AG08395 (cell line): ENCODE measurements at regions not wholly inside any gene's neighbourhood (a gene's known extent, or its start where the extent isn't known, plus 50 kb on each side); places are given as distances from the start of the nearest gene placed in this dataset.

Experiments used
- DNase-seq: peaks from one replicate; pipeline ENCODE4 v3.0.0; 2012; ENCODE audit warnings: mixed read lengths, low spot score

DNA sequence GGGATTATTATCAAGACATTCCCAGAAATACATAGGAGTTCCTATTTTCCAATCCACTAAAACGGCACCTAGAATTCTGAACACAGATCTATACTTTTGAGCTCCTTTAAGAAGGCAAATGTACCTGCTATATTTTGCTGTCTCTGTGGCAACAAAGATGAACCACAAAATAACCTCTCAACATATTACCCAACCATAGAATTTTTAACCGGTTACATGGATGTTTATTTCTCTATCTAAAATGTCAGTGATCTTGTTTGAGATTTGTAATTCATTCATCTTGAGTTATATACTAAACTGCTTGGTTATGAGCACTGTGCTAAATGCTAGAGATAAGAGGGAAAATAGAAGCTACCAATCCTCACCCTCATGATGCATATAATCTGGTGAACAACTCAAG lies 117.5 kb upstream of the HMGCLL1 start:
- DNase-seq: no peak

- no peak for DNase-seq
Measured at GRCh38 chr6:55696041-55696440, 117.0 kb upstream of the HMGCLL1 start.

DNA sequence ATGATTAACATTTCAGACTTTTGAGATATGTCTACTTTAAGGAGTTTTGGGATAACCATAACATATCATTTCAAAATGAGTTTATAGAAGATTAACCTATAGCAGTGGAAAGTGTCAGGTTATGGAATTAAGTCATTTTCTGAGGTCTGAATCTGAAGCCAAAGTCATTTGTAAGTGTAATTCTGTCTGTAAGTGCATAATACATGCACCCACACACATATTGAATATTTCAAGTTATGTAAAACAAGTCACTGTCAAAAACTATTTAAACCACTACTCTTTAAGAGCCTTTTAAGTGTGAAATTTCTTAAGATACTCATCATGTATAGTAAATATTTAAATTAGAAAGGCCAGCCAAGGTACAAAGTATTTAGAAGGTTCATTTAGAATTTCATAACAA lies 115.8 kb upstream of the HMGCLL1 start:
- no peak for DNase-seq

DNA sequence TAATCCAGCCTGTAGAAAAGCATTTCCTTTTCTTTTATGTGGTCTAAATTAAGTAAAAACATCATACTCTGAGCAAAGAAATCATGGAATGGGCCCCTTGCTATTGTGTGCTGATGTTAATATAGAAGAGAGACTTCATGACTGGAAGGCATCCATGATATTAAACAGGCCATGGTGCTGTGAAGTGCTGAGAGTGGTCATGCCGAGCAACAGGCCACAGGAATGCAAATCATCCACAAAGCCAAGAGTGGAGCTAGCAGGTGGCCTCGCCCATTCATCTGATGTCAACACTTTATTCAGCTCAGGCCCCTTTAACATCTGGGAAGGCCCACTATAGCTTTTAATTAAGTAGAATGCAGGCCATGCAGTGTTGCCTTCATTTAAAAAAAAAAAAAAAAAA lies 115.2 kb upstream of the HMGCLL1 start:
- DNase-seq: peak; percentile 21

- DNase-seq: no peak
Measured at GRCh38 chr6:55679503-55679902, 100.5 kb upstream of the HMGCLL1 start.

DNA sequence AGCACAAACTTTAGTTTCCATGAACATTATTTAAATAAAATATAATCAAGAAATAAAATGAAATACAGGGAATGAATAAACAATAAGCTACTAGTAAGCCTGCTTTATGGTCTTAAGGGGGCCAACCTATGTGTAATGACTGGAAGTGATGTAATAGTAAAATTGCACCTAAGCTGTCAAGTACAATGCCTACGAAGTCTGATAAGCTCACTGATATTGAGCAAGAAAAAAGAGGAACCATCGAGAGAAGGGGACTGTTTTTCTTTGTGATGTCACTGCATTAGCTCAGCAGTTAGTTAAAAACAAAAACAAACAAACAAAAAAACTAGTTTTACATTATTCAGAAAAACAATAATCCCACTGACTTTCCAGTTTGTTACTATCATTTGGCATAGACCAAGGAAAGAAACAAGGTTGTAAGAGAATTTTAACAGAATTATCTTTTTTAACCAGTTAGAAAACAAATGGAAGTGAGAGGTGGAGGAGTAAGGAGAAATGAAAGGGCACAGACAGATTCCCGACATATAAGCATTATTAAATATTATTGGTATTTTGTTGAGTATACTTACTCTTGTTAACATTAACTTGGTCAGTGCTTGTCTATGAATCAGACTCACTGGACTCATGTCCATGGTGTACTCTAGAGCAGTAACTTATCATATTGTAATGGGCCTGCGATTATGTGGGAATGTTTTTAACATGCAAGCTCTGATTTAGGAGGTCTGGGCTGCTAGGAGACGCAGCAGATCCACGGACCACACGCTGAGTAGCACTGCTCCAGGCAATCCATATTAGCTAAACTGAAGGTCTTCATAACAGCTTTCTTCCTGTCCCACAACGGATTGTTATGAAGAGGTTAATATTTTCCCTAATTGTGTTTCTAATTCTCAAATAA lies 99.6 kb upstream of the HMGCLL1 start:
- DNase-seq: no peak

GRCh38 chr6:55676736-55677135 lies 97.7 kb upstream of the HMGCLL1 start:
- DNase-seq: no peak

- DNase-seq: no peak
Measured at GRCh38 chr6:55675941-55676340, 96.9 kb upstream of the HMGCLL1 start.

DNA sequence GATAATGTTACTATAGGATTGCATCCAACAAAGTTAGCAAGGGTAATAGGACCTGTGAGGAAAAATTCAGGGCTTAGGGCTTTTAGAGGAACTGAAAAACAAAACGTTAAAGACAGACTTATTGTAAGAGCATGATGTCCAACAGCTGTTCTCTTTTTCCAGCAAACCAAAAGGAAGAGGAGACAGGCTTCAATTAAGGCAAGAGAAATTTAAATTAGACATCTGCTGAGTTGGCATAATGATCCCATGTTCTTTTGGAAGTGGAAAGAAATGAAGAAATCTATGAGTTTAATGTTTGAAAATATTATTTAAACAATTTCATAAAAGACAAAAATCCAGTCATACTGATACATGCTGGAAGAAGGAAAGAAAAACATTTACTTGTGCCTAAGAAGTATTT lies 95.7 kb upstream of the HMGCLL1 start:
- DNase-seq: no peak

GRCh38 chr6:55670850-55671413 lies 91.9 kb upstream of the HMGCLL1 start:
- DNase-seq: no peak

DNA sequence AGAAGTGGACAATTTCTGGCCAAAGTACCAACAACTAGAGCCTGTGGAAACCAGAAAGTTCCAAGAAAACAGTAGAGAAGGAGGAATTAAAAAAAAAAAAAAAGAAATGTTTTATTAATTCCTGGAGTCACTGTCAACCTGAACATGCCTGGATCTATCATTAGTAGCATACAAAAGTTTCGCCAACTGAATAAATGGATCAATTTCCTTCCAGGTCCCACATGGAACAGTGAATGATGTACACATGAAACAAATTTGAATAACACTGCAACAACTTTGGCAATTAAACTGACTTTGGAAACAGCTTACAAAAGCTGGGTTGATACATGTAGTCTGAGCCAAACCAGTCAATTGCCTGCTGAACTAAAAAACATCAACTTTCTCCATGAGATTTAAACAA lies 90.0 kb upstream of the HMGCLL1 start:
- no peak for DNase-seq

DNA sequence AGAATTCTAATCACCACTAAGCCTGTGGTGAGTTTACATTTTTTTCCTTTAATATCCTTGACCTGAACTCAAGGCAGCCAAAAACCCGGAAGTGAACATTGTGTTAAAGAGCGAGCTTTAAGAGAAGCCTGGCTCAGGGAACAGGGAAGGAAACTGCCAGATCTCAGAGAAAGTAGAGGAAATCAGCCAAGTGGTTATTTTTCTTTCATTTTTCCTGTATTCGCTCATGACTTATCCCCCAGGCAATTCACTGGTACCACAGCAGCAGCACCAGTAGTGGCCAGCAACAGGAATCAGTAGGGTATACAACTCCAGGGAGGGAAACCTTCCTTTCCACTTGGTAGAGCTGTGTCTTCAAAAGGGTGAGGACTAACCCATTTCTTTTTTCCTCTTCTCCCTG lies 89.6 kb upstream of the HMGCLL1 start:
- no peak for DNase-seq

GRCh38 chr6:55667341-55667740 lies 88.3 kb upstream of the HMGCLL1 start:
- no peak for DNase-seq

DNA sequence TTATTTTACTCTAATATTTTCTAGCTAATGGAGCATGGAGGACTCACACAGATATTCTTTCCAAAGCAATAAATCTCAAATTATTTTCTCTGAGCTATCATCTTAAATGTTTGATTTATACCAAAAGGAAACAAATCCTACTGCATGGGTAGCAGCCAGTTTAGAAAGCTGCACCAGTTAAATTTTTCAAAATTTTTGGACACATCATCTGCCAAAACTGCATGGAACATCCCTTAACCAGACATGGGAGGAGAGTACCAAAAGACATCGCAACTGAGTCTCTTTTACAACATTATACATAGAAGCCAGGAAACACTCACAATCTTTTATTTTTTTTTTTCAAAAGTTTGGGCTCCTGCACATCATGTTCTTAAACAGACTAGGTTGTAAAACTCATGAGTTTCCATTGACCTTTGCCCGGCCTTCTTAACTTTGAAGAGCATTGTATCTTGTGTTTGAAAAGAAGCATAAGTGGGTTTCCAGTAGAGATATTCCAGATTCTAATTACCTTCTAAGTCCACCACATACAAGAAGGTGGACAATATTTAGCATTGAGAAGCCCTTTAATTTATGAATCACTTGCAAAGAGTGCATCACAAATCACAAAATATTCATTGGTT lies 87.7 kb upstream of the HMGCLL1 start:
- DNase-seq: no peak

GRCh38 chr6:55666037-55666436 lies 87.0 kb upstream of the HMGCLL1 start:
- DNase-seq: no peak

DNA sequence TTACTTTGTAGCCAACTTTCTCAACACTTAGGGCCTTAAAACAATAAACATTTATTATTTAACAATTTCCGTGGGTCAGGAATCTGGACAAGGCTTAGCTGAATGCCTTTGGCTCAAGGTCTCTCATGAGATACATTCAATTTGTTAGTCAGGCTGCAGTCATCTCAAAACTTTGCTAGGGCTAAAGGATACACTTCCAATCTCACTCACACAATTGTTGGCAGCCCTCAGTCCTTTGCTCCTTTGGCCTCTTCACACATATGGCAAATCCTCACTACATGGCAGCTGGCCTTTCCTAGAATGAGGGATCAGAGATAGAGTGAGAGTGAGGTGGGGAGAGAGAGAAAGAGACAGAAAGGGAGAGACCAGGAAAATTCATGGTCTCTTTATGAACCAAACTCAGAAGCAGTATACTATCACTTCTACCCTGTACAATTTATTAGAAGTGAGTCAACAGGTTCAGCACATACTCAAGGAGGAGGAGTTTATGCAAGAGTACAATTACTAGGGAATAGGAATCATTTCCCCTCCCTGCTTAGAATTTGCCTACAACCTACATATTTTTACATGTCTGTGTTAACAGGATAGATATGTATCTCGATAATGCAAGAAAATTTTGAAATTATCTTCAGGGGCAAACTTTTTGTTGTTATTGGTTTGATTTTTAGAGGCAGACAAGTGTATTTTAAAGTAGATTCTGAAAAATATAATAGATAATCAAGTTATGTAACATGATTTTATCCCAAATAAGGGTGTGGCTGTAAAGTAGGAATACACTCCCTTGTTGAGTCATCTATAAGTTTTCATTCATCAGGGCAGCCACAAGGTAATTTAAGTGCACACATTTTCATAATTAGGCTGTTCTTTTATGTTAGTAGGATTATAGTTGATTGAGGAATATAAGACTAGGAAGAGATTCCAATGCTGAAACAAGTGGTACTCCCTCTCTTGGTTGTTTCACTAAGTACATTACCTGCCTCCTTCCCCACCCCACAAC lies 85.9 kb upstream of the HMGCLL1 start:
- no peak for DNase-seq

- DNase-seq: no peak
Measured at GRCh38 chr6:55663914-55664313, 84.9 kb upstream of the HMGCLL1 start.

DNA sequence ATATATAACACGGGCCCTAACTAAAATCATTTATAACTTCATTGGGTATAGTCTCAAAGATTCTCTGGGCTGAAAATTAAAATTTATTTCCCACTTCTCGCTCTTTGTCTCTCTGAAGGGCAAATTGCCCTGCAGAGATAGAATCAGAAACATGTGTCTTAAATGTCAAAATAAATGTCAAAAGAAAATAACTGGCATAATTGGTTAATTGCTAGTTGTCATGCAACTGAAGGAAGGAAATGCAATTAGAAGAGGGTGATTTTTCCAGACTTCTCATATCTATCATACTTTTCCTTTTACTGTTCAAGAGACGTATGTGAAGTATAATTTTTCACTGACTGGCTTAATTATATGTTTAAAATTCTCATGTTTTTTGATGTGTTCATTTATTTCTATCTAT lies 80.3 kb upstream of the HMGCLL1 start:
- no peak for DNase-seq

DNA sequence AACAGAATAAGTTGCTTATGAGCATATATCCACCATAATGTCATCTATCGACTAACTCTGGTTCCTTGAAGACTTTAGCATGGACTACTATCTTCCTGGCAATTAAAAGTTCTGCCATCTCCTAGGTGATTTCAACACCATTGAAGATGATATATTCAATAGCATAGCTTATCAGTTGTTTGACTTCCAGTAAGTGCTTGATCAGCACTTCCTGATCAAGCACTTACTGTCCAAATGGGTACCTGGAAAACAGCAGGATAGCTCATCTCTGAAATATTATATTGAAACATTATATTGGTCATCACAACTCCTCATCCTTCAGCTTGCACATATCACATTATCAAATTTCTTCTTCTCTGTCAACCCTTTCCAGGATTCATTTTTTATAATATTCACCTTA lies 75.5 kb upstream of the HMGCLL1 start:
- DNase-seq: no peak

DNA sequence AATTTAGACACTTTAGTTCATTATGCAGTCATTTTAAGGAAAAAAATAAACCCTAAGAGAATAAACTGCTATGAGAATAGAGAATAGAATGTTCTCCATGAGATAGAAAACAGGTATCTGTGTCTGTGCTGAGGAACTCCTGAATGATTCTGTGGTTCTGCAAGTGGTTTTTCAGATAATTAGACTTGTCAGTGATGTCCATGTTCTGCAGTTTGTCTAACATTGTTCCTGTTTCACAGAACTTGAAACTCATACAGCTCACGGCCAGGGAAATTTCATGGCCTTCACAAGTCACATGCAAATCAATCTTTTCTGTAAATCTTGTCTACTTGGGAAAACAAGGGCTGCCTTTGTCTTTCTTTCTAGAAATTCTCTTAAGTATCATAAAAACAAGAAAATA lies 73.4 kb upstream of the HMGCLL1 start:
- DNase-seq: no peak

- DNase-seq: no peak
Measured at GRCh38 chr6:55651015-55651414, 72.0 kb upstream of the HMGCLL1 start.

- no peak for DNase-seq
Measured at GRCh38 chr6:55643861-55644260, 64.9 kb upstream of the HMGCLL1 start.
